Esophagus muscularis mucosa (tissue), 4 donors: ENCODE measurements at regions not wholly inside any gene's neighbourhood (a gene's known extent, or its start where the extent isn't known, plus 50 kb on each side); places are given as distances from the start of the nearest gene placed in this dataset.
"Not testable (repeated sequence)": the region's sequence is repeated elsewhere in the genome, so short reads cannot be mapped to it uniquely, and the experiment has no call there.

Experiments used
- DNase-seq: peaks from one replicate; pipeline ENCODE4 v3.0.0-alpha.2; 2017; ENCODE audit errors: extremely low spot score
- H3K27ac ChIP-seq, 4 donors: fragments of 200-600 bp; sonication (generic); replicated peaks in 1 of 4; 1 replicate in 3 of 4; 2 replicates in 1 of 4; pipeline ENCODE4 v1.5.1; 2016 to 2019; ENCODE audit warnings: mild to moderate bottlenecking in 1 of 4
- H3K27me3 ChIP-seq, 4 donors: fragments of 200-600 bp; sonication (generic); one replicate each; pipeline versions ENCODE4 v1.5.1 to v1.6.0; 2016 to 2019
- H3K36me3 ChIP-seq, 4 donors: fragments of 200-600 bp; sonication (generic); one replicate each; pipeline ENCODE4 v1.5.1; 2016 to 2019
- H3K4me1 ChIP-seq, 4 donors: fragments of 200-600 bp; sonication (generic); one replicate each; pipeline ENCODE4 v1.5.1; 2016 to 2019
- H3K4me3 ChIP-seq, 4 donors: fragments of 200-600 bp; sonication (generic); 1 replicate in 2 of 4; 2 replicates in 2 of 4; pipeline ENCODE4 v1.5.1; 2016 to 2019; ENCODE audit warnings: mild to moderate bottlenecking in 4 of 4, moderate library complexity in 1 of 4
- H3K9me3 ChIP-seq, 4 donors: fragments of 200-600 bp; sonication (generic); 1 replicate in 3 of 4; 2 replicates in 1 of 4; pipeline ENCODE4 v1.5.1; 2016 to 2019
- EP300 ChIP-seq: sonication (generic); formaldehyde crosslinking; IDR thresholded peaks from one replicate; pipeline ENCODE4 v1.6.1; 2017; ENCODE audit warnings: antibody characterized with exemption
- POLR2A ChIP-seq: fragments of 450-650 bp; IDR thresholded peaks from one replicate; pipeline ENCODE4 v1.6.1; 2017; ENCODE audit warnings: antibody characterized with exemption, moderate library complexity, mild to moderate bottlenecking, low read depth
- POLR2AphosphoS5 ChIP-seq, 2 donors: sonication (generic); formaldehyde crosslinking; IDR thresholded peaks; one replicate each; pipeline ENCODE4 v1.6.1; 2017; ENCODE audit warnings: antibody characterized with exemption in 2 of 2
- WGBS: methylation state at CpG from one replicate; pipeline ENCODE4 v1.1.5; 2018; 5-methylcytosine and 5-hydroxymethylcytosine counted together
- intact Hi-C: fragments of 100-400 bp; cut with DNase I; formaldehyde crosslinking; loops from one replicate; pipeline ENCODE4 v1.15.1; 2023
- TF ChIP-seq, protein P1 (sequence below), 3 experiments: fragments of 200-600 bp in 2 of 3; fragments of 450-650 bp in 1 of 3; sonication (generic) in 2 of 3; IDR thresholded peaks; one replicate each; pipeline ENCODE4 v1.5.1; 2017 to 2019; ENCODE audit warnings: antibody characterized with exemption in 3 of 3, mild to moderate bottlenecking in 2 of 3, moderate library complexity in 1 of 3

DNA sequence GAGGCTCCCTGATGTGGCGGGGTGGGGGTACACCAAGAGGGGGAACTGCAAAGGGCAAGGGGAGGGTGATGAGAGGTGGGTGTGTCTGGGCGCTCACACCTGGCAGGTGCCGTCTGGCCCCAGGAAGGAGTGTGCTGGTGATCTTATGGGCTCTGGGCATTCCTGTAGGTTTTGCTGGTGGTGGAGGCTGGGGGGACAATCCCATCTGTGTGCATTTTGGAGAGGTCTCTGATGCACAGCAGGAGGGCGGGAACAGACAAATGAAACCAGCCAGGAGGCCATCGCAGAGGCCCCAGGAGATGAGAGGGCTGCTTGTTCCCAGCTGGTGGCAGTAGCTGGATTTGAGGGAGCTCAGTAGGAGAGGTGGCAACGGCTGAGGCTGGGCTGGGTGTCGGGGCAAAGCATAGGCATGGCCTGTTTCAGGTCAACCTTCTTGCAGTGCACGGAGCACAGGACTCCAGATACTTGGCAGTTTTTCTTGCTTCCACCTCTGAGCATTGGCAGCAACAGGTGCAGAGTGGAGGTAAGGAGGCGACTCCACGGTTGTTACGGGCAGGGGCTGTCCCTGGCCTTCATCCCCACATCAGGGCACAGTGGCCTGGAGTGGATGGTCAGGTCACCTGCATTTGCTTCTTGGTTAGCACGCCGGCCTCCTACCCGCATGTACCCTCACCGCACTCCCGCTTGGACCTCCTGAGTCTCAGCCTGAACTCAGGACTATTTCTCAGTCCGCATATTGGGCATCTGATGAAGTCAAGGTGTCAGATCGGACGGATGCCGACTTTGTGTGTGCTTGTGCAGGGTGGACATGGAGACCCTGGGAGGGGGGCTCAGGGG, 194.2 kb upstream of the HDAC4 start:
- 94% methylated on average over 15 of the region's 20 CpGs for WGBS
- Histone ChIP-seq H3K27me3 (no peaks in the 10 kb centered on the region), H3K27ac (no peak overlapping the region), H3K4me1 (no peaks in the 10 kb centered on the region), H3K36me3 (no peaks in the 10 kb centered on the region), H3K4me3 (no peak overlapping the region), H3K9me3 (no peaks in the 10 kb centered on the region)
- DNase-seq = no peak
- TF ChIP-seq EP300 (no peak), POLR2AphosphoS5 (IDR thresholded peaks at IDR 0.05) (no peak), POLR2A (no peak)
- TF ChIP-seq, protein P1, sequence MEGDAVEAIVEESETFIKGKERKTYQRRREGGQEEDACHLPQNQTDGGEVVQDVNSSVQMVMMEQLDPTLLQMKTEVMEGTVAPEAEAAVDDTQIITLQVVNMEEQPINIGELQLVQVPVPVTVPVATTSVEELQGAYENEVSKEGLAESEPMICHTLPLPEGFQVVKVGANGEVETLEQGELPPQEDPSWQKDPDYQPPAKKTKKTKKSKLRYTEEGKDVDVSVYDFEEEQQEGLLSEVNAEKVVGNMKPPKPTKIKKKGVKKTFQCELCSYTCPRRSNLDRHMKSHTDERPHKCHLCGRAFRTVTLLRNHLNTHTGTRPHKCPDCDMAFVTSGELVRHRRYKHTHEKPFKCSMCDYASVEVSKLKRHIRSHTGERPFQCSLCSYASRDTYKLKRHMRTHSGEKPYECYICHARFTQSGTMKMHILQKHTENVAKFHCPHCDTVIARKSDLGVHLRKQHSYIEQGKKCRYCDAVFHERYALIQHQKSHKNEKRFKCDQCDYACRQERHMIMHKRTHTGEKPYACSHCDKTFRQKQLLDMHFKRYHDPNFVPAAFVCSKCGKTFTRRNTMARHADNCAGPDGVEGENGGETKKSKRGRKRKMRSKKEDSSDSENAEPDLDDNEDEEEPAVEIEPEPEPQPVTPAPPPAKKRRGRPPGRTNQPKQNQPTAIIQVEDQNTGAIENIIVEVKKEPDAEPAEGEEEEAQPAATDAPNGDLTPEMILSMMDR (IDR thresholded peaks at IDR 0.05) = no peak
- intact Hi-C loops = no loop called here

DNA sequence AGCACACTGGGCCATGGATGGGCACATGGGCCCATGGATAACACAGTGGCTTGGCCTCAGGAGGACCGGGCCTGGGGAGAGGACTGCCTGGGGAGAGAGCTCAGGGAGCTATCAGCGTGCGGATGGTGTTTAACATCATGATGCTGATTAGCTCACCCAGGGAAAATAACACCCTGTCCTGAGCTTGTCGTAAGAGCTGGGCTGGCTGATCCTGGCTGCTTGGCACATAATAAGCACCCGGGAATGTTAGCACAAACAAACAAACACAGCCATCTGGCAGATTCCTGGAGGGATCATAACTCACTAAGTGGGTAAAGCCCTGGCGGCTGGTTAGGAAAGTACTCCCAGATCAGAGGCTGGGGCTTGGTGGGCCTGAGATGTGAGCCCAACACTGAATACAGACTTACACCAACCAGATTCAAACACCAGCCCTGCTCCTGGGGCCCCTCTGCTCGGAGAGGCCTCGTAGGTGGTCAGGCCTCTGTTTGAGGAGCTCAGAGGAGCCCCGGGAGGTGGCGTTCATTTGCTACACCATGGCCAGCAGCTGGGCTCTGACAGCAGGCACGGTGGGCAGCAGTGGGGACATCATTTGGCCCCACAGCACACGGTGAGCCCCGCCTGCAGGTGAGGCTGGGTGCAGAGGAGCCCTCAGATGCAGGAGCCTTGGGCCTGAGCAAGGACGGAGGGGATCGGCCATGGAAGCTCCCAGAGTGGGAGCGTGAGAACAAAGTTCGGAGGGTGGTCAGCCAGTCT, 193.4 kb upstream of the HDAC4 start:
- 90% methylated on average over 10 of the region's 17 CpGs for whole genome bisulfite sequencing

DNA sequence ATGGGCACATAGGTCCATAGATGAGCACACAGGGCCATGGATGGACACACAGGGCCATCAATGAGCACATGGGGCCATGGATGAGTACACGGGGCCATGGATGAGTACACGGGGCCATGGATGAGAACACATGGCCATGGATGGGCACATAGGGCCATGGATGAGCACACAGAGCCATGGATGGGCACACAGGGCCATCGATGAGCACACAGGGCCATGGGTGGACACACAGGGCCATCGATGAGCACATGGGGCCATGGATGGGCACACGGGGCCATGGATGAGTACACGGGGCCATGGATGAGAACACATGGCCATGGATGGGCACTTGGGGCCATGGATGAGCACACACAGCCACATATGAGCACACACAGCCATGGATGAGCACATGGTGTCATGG, 192.6 kb upstream of the HDAC4 start:
- DNase-seq = no peak
- H3K36me3 ChIP-seq = no peaks in the 10 kb centered on the region
- TF ChIP-seq POLR2AphosphoS5 (IDR thresholded peaks at IDR 0.05) (no peak), EP300 (no peak), POLR2A (no peak)
- TF ChIP-seq, protein P1 (IDR thresholded peaks at IDR 0.05) = no peak
- intact Hi-C loops = no loop called here
- no peak overlapping the region for H3K4me3 ChIP-seq
- H3K27me3 ChIP-seq = no peaks in the 10 kb centered on the region
- no peak overlapping the region for H3K27ac ChIP-seq
- H3K9me3 ChIP-seq = no peaks in the 10 kb centered on the region
- H3K4me1 ChIP-seq = no peaks in the 10 kb centered on the region
- 92% methylated on average over 5 of the region's 6 CpGs for WGBS

More for the DNA sequence above, 193.4 kb upstream of the HDAC4 start:
- H3K4me1 ChIP-seq = no peaks in the 10 kb centered on the region
- DNase-seq = no peak
- H3K36me3 ChIP-seq = no peaks in the 10 kb centered on the region
- H3K9me3 ChIP-seq = no peaks in the 10 kb centered on the region
- TF ChIP-seq POLR2A (no peak), POLR2AphosphoS5 (IDR thresholded peaks at IDR 0.05) (no peak), EP300 (no peak)
- TF ChIP-seq, protein P1 (IDR thresholded peaks at IDR 0.05) = no peak
- H3K4me3 ChIP-seq = no peak overlapping the region
- intact Hi-C loops = no loop called here
- H3K27ac ChIP-seq = no peak overlapping the region
- no peaks in the 10 kb centered on the region for H3K27me3 ChIP-seq

DNA sequence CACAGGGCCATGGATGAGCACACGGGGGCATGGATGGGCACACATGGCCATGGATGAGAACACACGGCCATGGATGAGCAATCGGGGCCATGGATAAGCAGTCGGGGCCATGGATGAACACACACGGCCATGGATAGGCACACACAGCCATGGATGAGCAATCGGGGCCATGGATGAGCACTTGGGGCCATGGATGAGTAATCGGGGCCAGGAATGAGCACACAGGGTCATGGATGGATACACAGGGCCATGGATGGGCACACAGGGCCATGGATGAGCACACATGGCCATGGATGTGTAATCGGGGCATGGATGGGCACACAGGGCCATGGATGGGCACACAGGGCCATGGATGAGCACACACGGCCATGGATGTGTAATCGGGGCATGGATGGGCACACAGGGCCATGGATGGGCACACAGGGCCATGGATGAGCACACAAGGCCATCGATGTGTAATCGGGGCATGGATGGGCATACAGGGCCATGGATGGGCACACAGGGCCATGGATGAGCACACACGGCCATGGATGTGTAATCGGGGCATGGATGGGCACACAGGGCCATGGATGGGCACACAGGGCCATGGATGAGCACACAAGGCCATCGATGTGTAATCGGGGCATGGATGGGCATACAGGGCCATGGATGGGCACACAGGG, 191.9 kb upstream of the HDAC4 start:
- intact Hi-C loops, H3K36me3 ChIP-seq: not testable (repeated sequence)
- 94% methylated on average over 8 of the region's 16 CpGs for WGBS

More for the DNA sequence above, 191.9 kb upstream of the HDAC4 start:
- not testable (repeated sequence) for H3K4me1 ChIP-seq, DNase-seq, H3K27me3 ChIP-seq, H3K4me3 ChIP-seq, H3K27ac ChIP-seq, H3K9me3 ChIP-seq
